ENCODE measurements at regions not wholly inside any gene's neighbourhood (a gene's known extent, or its start where the extent isn't known, plus 50 kb on each side); places are given as distances from the start of the nearest gene placed in this dataset.
"Not testable (repeated sequence)": the region's sequence is repeated elsewhere in the genome, so short reads cannot be mapped to it uniquely, and the experiment has no call there.

DNA sequence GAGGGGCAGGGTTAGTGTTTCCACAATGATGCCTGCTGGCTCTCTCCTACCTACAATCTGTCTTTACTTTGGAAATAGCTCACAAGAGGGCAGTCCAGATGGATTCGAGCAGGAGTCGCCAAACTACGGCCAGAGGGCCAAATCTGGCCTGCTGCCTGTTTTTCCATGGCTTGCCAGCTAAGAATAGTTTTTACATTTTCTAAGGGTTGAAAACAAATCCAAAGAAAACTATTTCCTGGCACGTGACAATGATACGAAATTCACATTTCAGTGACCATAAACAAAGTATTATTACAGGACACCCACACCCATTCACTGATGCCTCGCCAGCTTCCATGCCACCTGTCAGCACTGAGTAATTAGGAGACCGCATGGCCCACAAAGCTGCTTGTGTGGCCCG, 162.9 kb upstream of the WWC1 start:
- no peak for DNase-seq
- no peaks in the 10 kb centered on the region for H3K36me3 ChIP-seq (replicated peaks; ENCODE audit: control insufficient read depth, insufficient read depth, low read length)
- H3K27me3 ChIP-seq (ENCODE audit: control insufficient read depth, insufficient read depth, low read length): no peaks in the 10 kb centered on the region
- H3K4me3 ChIP-seq (ENCODE audit: insufficient read depth, low read depth, low read length): no peak overlapping the region

GRCh38 chr5:168131519-168131918, 159.9 kb upstream of the WWC1 start:
- no peaks in the 10 kb centered on the region for H3K36me3 ChIP-seq (replicated peaks; ENCODE audit: control insufficient read depth, insufficient read depth, low read length)
- no peak overlapping the region for H3K4me3 ChIP-seq (ENCODE audit: insufficient read depth, low read depth, low read length)
- DNase-seq: no peak
- no peaks in the 10 kb centered on the region for H3K27me3 ChIP-seq (ENCODE audit: control insufficient read depth, insufficient read depth, low read length)

DNA sequence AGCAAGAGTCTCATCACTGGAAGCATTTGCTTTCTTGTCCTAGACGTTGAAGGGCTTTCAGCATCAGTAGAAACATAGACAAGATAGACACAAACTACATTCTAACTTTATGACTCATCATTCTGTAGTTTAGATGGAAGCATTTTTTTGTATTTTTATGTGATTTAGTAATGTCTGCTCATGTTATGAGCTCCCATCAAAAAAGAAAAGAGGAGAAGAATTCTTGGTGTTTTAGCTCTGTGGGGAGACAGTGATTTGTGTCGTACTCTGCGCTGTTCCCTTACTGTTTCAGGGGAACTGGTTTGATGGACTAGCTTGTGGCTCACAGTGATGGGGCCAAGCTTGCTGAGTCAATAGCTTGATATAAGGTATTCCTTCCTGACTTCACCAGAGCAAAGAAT, 159.2 kb upstream of the WWC1 start:
- H3K4me3 ChIP-seq (ENCODE audit: insufficient read depth, low read depth, low read length): no peak overlapping the region
- H3K36me3 ChIP-seq (replicated peaks; ENCODE audit: control insufficient read depth, insufficient read depth, low read length): no peaks in the 10 kb centered on the region
- no peaks in the 10 kb centered on the region for H3K27me3 ChIP-seq (ENCODE audit: control insufficient read depth, insufficient read depth, low read length)
- DNase-seq: no peak

DNA sequence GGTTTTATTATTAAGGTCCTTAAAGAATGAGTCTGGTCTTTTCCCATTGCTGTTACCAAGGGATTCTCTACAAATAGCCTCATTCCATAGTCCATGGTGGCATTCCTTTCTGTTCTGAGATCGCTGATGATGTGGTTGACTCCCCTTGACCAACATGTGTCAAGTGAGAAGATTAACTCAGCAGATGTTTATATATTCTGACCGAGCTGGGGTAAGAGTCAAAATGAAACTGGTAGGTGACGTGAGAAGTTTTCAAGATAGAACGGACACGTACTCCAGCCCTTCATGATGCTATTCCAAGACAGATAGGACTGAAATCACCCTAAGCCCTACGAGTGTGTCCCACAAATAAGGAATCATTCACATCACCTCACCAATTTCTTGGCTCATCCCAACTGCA, 155.5 kb upstream of the WWC1 start:
- Histone ChIP-seq H3K4me3 (ENCODE audit: insufficient read depth, low read depth, low read length) (no peak overlapping the region), H3K27me3 (ENCODE audit: control insufficient read depth, insufficient read depth, low read length) (no peaks in the 10 kb centered on the region), H3K36me3 (replicated peaks; ENCODE audit: control insufficient read depth, insufficient read depth, low read length) (no peaks in the 10 kb centered on the region)
- no peak for DNase-seq

DNA sequence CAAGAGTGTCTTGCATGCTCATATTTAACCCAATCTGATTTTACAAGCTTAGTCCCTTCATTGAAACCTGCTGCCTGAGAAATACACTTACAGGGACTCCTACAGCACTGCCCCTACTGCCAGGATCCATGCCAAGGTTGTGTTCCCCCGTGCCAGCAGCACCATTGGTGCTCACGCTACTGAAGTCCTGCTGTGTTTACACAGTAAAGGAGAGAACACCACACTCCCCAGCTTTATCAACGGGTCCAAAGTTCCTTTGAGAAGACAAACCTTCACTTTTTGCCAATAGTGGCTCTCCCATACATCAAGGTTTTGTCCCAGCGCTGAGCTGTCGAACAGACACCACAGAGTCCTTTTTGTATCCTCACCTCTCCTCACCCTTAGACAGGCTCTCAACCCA, 155.1 kb upstream of the WWC1 start:
- no peak for DNase-seq
- Histone ChIP-seq H3K36me3 (replicated peaks; ENCODE audit: control insufficient read depth, insufficient read depth, low read length) (no peaks in the 10 kb centered on the region), H3K27me3 (ENCODE audit: control insufficient read depth, insufficient read depth, low read length) (no peaks in the 10 kb centered on the region), H3K4me3 (ENCODE audit: insufficient read depth, low read depth, low read length) (no peak overlapping the region)

DNA sequence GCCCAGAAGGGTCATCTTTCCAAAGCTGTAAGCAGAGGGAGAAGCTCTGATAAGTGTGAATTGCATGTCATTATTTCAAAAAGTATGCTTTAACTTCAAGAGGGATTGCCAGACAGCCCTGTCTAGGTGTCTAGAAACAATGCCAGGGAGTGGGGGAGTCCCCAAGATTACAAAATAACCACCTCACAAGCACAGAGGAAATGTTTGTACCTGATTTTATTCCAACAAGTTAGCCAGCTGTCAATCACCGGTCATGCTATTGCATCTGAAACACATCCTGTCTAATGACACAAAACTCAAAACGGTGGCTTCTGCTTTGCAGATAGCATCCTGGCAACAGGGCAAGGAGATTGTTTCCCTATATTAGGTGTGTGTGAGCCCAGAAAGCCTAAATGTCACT, 154.2 kb upstream of the WWC1 start:
- no peaks in the 10 kb centered on the region for H3K36me3 ChIP-seq (replicated peaks; ENCODE audit: control insufficient read depth, insufficient read depth, low read length)

DNA sequence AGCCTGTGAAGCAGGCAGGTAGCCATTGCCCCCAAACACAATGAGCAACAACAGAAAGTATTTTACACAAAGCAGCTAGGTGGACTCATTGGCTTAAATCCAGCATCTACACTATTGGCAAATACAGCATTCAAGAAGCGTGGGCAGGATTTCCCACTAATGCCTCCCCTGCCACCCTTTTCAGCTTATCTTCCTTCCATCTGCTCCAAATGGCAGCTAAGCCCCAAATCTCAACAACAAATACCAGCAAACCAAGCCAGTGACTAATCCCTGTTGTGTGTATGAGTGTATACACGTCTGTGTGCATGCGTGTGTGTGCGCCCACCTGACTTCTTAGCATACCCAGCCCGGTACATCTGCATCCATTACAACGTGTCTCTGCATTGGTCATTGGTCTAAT, 151.2 kb upstream of the WWC1 start:
- Histone ChIP-seq H3K27me3 (ENCODE audit: control insufficient read depth, insufficient read depth, low read length) (no peaks in the 10 kb centered on the region), H3K36me3 (replicated peaks; ENCODE audit: control insufficient read depth, insufficient read depth, low read length) (no peaks in the 10 kb centered on the region)
- no peak for DNase-seq

More for the DNA sequence above, 154.2 kb upstream of the WWC1 start:
- Histone ChIP-seq H3K27me3 (ENCODE audit: control insufficient read depth, insufficient read depth, low read length) (no peaks in the 10 kb centered on the region), H3K4me3 (ENCODE audit: insufficient read depth, low read depth, low read length) (no peak overlapping the region)
- no peak for DNase-seq

GRCh38 chr5:168142402-168142801, 149.0 kb upstream of the WWC1 start:
- DNase-seq: no peak
- no peaks in the 10 kb centered on the region for H3K36me3 ChIP-seq (replicated peaks; ENCODE audit: control insufficient read depth, insufficient read depth, low read length)

More for the DNA sequence above, 151.2 kb upstream of the WWC1 start:
- H3K4me3 ChIP-seq (ENCODE audit: insufficient read depth, low read depth, low read length): no peak overlapping the region

GRCh38 chr5:168143521-168143920, 147.9 kb upstream of the WWC1 start:
- not testable (repeated sequence) for H3K27me3 ChIP-seq (ENCODE audit: control insufficient read depth, insufficient read depth, low read length); DNase-seq; H3K36me3 ChIP-seq (replicated peaks; ENCODE audit: control insufficient read depth, insufficient read depth, low read length); H3K4me3 ChIP-seq (ENCODE audit: insufficient read depth, low read depth, low read length)

More at GRCh38 chr5:168142402-168142801, 149.0 kb upstream of the WWC1 start:
- Histone ChIP-seq H3K4me3 (ENCODE audit: insufficient read depth, low read depth, low read length) (no peak overlapping the region), H3K27me3 (ENCODE audit: control insufficient read depth, insufficient read depth, low read length) (no peaks in the 10 kb centered on the region)

- Histone ChIP-seq H3K36me3 (replicated peaks; ENCODE audit: control insufficient read depth, insufficient read depth, low read length) (no peaks in the 10 kb centered on the region), H3K4me3 (ENCODE audit: insufficient read depth, low read depth, low read length) (no peak overlapping the region), H3K27me3 (ENCODE audit: control insufficient read depth, insufficient read depth, low read length) (no peaks in the 10 kb centered on the region)
- no peak for DNase-seq
Observed at GRCh38 chr5:168147106-168147505, 144.3 kb upstream of the WWC1 start.

- no peak for DNase-seq
- no peaks in the 10 kb centered on the region for H3K27me3 ChIP-seq (ENCODE audit: control insufficient read depth, insufficient read depth, low read length)
- no peaks in the 10 kb centered on the region for H3K36me3 ChIP-seq (replicated peaks; ENCODE audit: control insufficient read depth, insufficient read depth, low read length)
- H3K4me3 ChIP-seq (ENCODE audit: insufficient read depth, low read depth, low read length): no peak overlapping the region
Observed at GRCh38 chr5:168147568-168148360, 143.7 kb upstream of the WWC1 start.

DNA sequence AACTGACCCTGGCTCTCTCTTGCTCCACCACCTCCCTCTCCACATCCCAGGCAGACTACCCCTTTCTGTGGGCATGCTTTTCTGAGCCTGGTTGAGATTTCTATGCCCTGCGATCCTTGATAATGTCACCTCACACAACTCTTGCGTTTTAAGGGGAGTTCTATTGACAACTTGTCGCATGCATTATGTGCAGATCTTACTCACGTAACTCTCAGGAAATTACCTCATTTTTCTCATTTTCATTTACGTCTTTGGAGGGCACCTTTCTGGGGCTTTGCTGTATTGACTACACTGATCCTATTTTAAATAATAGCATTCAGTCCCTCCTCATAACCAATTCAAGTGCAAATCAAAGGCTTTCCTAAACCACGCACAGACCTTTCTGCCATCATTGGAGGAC, 140.4 kb upstream of the WWC1 start:
- DNase-seq: no peak
- Histone ChIP-seq H3K4me3 (ENCODE audit: insufficient read depth, low read depth, low read length) (no peak overlapping the region), H3K36me3 (replicated peaks; ENCODE audit: control insufficient read depth, insufficient read depth, low read length) (no peaks in the 10 kb centered on the region), H3K27me3 (ENCODE audit: control insufficient read depth, insufficient read depth, low read length) (no peaks in the 10 kb centered on the region)

DNA sequence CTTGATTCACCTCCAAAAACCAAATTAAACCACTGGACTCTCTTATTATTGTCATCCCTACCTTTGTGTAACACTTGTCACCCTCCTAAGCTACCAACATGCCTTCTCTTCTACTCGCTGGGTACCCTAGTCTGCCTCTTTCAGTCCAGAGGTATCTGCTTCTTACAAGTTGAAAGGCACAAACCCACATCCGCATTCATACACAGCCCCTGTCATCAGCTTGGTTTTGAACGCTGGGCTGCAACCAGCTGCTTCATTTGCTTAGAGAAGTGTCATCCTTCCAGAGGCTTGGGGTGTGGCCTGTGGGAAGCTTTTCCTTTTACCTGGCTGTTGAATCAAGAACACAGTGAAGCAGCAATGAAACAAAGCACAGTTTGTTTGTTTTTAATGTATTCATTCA, 138.8 kb upstream of the WWC1 start:
- Histone ChIP-seq H3K4me3 (ENCODE audit: insufficient read depth, low read depth, low read length) (no peak overlapping the region), H3K27me3 (ENCODE audit: control insufficient read depth, insufficient read depth, low read length) (no peaks in the 10 kb centered on the region), H3K36me3 (replicated peaks; ENCODE audit: control insufficient read depth, insufficient read depth, low read length) (no peaks in the 10 kb centered on the region)
- DNase-seq: no peak

- Histone ChIP-seq H3K27me3 (ENCODE audit: control insufficient read depth, insufficient read depth, low read length) (no peaks in the 10 kb centered on the region), H3K4me3 (ENCODE audit: insufficient read depth, low read depth, low read length) (no peak overlapping the region), H3K36me3 (replicated peaks; ENCODE audit: control insufficient read depth, insufficient read depth, low read length) (no peaks in the 10 kb centered on the region)
- DNase-seq: no peak
Observed at GRCh38 chr5:168153263-168153875, 138.1 kb upstream of the WWC1 start.

DNA sequence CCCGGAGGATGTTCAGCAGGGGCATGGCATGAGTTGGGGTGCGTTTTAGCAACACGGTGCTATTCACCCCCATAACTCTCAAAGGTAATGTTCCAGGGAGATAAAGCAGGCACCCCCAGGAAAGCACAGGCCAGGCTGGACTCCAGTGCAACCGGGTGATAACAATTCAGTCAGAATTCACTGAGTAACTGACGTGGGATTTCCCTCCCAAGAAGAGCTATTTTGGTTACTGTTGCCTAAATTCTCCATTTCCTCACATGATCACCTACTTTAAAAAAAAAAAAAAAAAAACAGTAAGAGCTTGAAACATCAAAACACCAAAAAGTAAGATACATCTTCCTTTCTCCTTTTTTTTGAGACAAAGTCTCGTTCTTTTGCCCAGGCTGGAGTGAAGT, 137.6 kb upstream of the WWC1 start:
- no peaks in the 10 kb centered on the region for H3K27me3 ChIP-seq (ENCODE audit: control insufficient read depth, insufficient read depth, low read length)
- H3K36me3 ChIP-seq (replicated peaks; ENCODE audit: control insufficient read depth, insufficient read depth, low read length): no peaks in the 10 kb centered on the region
- DNase-seq: no peak
- H3K4me3 ChIP-seq (ENCODE audit: insufficient read depth, low read depth, low read length): no peak overlapping the region
